PC-3 (cell line): ENCODE measurements at regions not wholly inside any gene's neighbourhood (a gene's known extent, or its start where the extent isn't known, plus 50 kb on each side); places are given as distances from the start of the nearest gene placed in this dataset.

Experiments
- ATAC-seq: fragments of 200-7000 bp; cut with Tn5 transposase; 2 replicates; pipeline ENCODE4 v1.9.1; 2020; ENCODE audit warnings: mild to moderate bottlenecking, moderate library complexity
- BruUV-seq: library from RNA; stranded (reverse); fragments of 400-500 nt; replicated peaks from 2 replicates; lab custom pipeline; 2021; lab: Mats Ljungman, UMichigan
- CTCF ChIA-PET: fragments of 300-600 bp; sonication (Branson Sonifier 250); formaldehyde crosslinking; loops from one replicate; lab custom pipeline; 2022; ENCODE audit warnings: antibody characterized with exemption; lab: Charles Lee
- POLR2A ChIA-PET: fragments of 300-600 bp; sonication (Branson Sonifier 250); formaldehyde crosslinking; loops from one replicate; lab custom pipeline; 2022; ENCODE audit warnings: antibody characterized with exemption; ENCODE audit not compliant: unreplicated experiment; lab: Charles Lee
- DNase-seq: peaks from one replicate; pipeline ENCODE4 v3.0.0-alpha.2; 2015
- H2AFZ ChIP-seq: fragments of 300-600 bp; sonication (generic); 2 replicates; pipeline ENCODE4 v1.6.0; 2016; ENCODE audit warnings: antibody characterized with exemption, low read length
- H3F3A ChIP-seq: fragments of 300-600 bp; sonication (generic); one replicate; pipeline ENCODE4 v1.6.0; 2017; ENCODE audit warnings: antibody characterized with exemption, low read length, control low read depth, mild to moderate bottlenecking; ENCODE audit not compliant: unreplicated experiment
- H3K27ac ChIP-seq: fragments of 300-600 bp; sonication (generic); 2 replicates; pipeline ENCODE4 v1.5.1; 2016; ENCODE audit warnings: mild to moderate bottlenecking, low read length
- H3K27me3 ChIP-seq: fragments of 300-600 bp; sonication (generic); 2 replicates; pipeline ENCODE4 v1.6.1; 2016; ENCODE audit warnings: low read length, mixed read lengths
- H3K36me3 ChIP-seq: fragments of 300-600 bp; sonication (generic); 2 replicates; pipeline ENCODE4 v1.6.1; 2016; ENCODE audit warnings: low read depth, mixed run types, low read length, mixed read lengths
- H3K4me1 ChIP-seq: fragments of 300-600 bp; sonication (generic); 2 replicates; pipeline ENCODE4 v1.5.1; 2016; ENCODE audit warnings: low read length; ENCODE audit not compliant: insufficient read depth
- H3K4me2 ChIP-seq: fragments of 300-600 bp; sonication (generic); 2 replicates; pipeline ENCODE4 v1.6.0; 2016; ENCODE audit warnings: low read length
- H3K4me3 ChIP-seq: fragments of 300-600 bp; sonication (generic); 2 replicates; pipeline ENCODE4 v1.5.1; 2016; ENCODE audit warnings: mild to moderate bottlenecking, low read length, mixed read lengths
- H3K79me2 ChIP-seq: fragments of 300-600 bp; sonication (generic); 2 replicates; pipeline ENCODE4 v1.6.1; 2017; ENCODE audit warnings: low read length, mixed read lengths
- H3K9ac ChIP-seq: fragments of 300-600 bp; sonication (generic); 2 replicates; pipeline ENCODE4 v1.6.0; 2016; ENCODE audit warnings: mild to moderate bottlenecking, low read length
- H3K9me2 ChIP-seq: fragments of 300-600 bp; sonication (generic); replicated peaks from 2 replicates; pipeline ENCODE4 v1.6.1; 2016; ENCODE audit warnings: mixed run types, low read length, mixed read lengths
- H3K9me3 ChIP-seq: fragments of 300-600 bp; sonication (generic); 2 replicates; pipeline ENCODE4 v1.6.1; 2016; ENCODE audit warnings: low read length, mixed read lengths
- H4K20me1 ChIP-seq: fragments of 300-600 bp; sonication (generic); 2 replicates; pipeline ENCODE4 v1.6.1; 2016; ENCODE audit warnings: low read length, mixed read lengths
- CTCF ChIP-seq: fragments of 300-600 bp; sonication (generic); conservative IDR thresholded peaks from 2 replicates; pipeline ENCODE4 v1.5.1; 2017; ENCODE audit warnings: antibody characterized with exemption, low read depth, mild to moderate bottlenecking, low read length
- EZH2 ChIP-seq: fragments of 300-600 bp; sonication (generic); IDR thresholded peaks from one replicate; pipeline ENCODE4 v1.6.1; 2017; ENCODE audit warnings: antibody characterized with exemption, mild to moderate bottlenecking, low read length; ENCODE audit not compliant: unreplicated experiment
- EZH2phosphoT487 ChIP-seq: fragments of 300-600 bp; sonication (generic); IDR thresholded peaks from 2 replicates; pipeline ENCODE4 v1.6.1; 2018; ENCODE audit warnings: mild to moderate bottlenecking, antibody characterized with exemption, low read length, borderline replicate concordance
- intact Hi-C: fragments of 100-400 bp; cut with micrococcal nuclease; formaldehyde crosslinking; loops from 2 replicates; pipeline ENCODE4 v1.9.0; 2023

- ChIA-PET CTCF (no interaction called here), POLR2A (no interaction called here)
- H3F3A ChIP-seq: no peaks in the 10 kb centered on the region
- no TSS peak for BruUV-seq
- no peak for ATAC-seq
- no peaks in the 10 kb centered on the region for H3K36me3 ChIP-seq
- no peaks in the 10 kb centered on the region for H3K4me1 ChIP-seq
- H3K27ac ChIP-seq: no peak overlapping the region
- no peak for TF ChIP-seq CTCF
- no peak for TF ChIP-seq EZH2
- no peak for TF ChIP-seq EZH2phosphoT487
- DNase-seq: no peak
- H3K4me2 ChIP-seq: no peak overlapping the region
- no peaks in the 10 kb centered on the region for H3K27me3 ChIP-seq
- H3K79me2 ChIP-seq: no peaks in the 10 kb centered on the region
- H3K4me3 ChIP-seq: no peak overlapping the region
- no peaks in the 10 kb centered on the region for H3K9me3 ChIP-seq
- H4K20me1 ChIP-seq: no peaks in the 10 kb centered on the region
- no peak overlapping the region for H2AFZ ChIP-seq
- no peaks in the 10 kb centered on the region for H3K9me2 ChIP-seq
- intact Hi-C loops: no loop called here
- H3K9ac ChIP-seq: no peak overlapping the region
Observed at GRCh38 chr2:163859951-163860350, 124.1 kb upstream of the FIGN start.

- CTCF ChIA-PET: no interaction called here
- Histone ChIP-seq H2AFZ (no peak overlapping the region), H3K27me3 (no peaks in the 10 kb centered on the region), H3K9me2 (no peaks in the 10 kb centered on the region), H3F3A (no peaks in the 10 kb centered on the region), H4K20me1 (no peaks in the 10 kb centered on the region), H3K36me3 (no peaks in the 10 kb centered on the region), H3K9ac (no peak overlapping the region), H3K79me2 (no peaks in the 10 kb centered on the region), H3K27ac (no peak overlapping the region), H3K4me3 (no peak overlapping the region), H3K9me3 (no peaks in the 10 kb centered on the region), H3K4me2 (no peak overlapping the region), H3K4me1 (peaks cover 3% of the 10 kb centered on the region; the same call in 1 of the 2 replicates)
- BruUV-seq: no TSS peak
- DNase-seq (peak; percentile 6), ATAC-seq (peak; percentile 22; the same call in 1 of the 2 replicates)
- TF ChIP-seq EZH2phosphoT487: no peak
- TF ChIP-seq EZH2: no peak
- intact Hi-C loops: no loop called here
- POLR2A ChIA-PET: interaction anchor here (0.5 kb wide), 1 partner anchor 306 kb away, joined by 3 read pairs; no protein-coding TSS in a partner anchor
Observed at GRCh38 chr2:163856941-163857340, 121.1 kb upstream of the FIGN start.

- Histone ChIP-seq H4K20me1 (no peaks in the 10 kb centered on the region), H3K79me2 (no peaks in the 10 kb centered on the region), H3K9me3 (no peaks in the 10 kb centered on the region), H3K36me3 (no peaks in the 10 kb centered on the region), H3K4me1 (peaks cover 3% of the 10 kb centered on the region; the same call in 1 of the 2 replicates), H3K9ac (no peak overlapping the region), H3K4me2 (peak overlapping the region; percentile 40; the same call in 1 of the 2 replicates), H3F3A (no peaks in the 10 kb centered on the region), H2AFZ (0 out of 2 replicates have a peak overlapping the region, but pooled peaks have one; percentile 16), H3K27ac (no peak overlapping the region), H3K4me3 (no peak overlapping the region), H3K27me3 (no peaks in the 10 kb centered on the region), H3K9me2 (no peaks in the 10 kb centered on the region)
- DNase-seq: peak; percentile 44
- intact Hi-C loops: no loop called here
- ChIA-PET POLR2A (interaction anchor here (0.6 kb wide), 1 partner anchor 206 kb away, joined by 3 read pairs; no protein-coding TSS in a partner anchor), CTCF (no interaction called here)
- no TSS peak for BruUV-seq
- TF ChIP-seq EZH2phosphoT487: no peak
- no peak for TF ChIP-seq EZH2
- TF ChIP-seq CTCF: no peak
- ATAC-seq: peak; percentile 45; the same call in 1 of the 2 replicates
Observed at GRCh38 chr2:163852616-163853015, 116.8 kb upstream of the FIGN start.
